RCC 7860 (cell line): ENCODE measurements at regions not wholly inside any gene's neighbourhood (a gene's known extent, or its start where the extent isn't known, plus 50 kb on each side); places are given as distances from the start of the nearest gene placed in this dataset.

ENCODE experiments used
- DNase-seq: peaks from one replicate; pipeline ENCODE4 v3.0.0-alpha.2; 2015; ENCODE audit warnings: low spot score
- FAIRE-seq: peaks from 2 replicates; lab custom pipeline; 2012; peaks lifted over from hg19 to GRCh38; lab: Jason Lieb, UNC

DNA sequence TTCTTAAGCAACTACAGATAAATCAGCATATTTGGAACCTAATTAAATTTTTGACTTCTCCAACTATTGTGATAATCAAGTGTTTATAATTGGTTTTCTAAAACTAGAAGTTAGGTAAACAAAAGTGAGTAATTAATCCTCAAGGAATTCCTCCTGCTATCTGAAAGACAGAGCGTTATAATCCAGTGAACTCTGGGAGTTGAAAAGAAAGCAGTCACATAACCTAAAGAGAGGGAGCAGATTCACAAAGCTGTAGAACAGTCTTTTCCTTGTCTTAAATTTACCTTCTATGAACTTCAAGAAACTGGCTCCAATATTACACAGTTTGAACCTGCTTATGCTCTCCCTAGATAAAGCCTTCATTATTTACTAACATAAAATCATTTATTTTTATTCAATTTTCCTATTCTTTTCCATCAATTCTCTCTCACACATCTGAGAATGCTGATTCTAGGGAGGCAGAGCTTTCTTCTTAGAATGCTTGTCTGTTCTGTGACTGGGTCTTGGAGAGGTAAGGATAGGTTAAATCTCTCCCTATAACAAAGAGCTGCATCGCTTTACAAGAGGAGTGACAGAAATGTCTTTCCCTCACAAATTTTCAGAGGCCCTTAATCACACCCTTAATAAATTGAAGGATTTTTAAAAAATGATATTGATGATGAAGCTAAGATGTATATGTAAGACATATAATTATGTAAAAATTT is 132.8 kb downstream of the TUSC7 start:
- DNase-seq = no peak
- no peak for FAIRE-seq

DNA sequence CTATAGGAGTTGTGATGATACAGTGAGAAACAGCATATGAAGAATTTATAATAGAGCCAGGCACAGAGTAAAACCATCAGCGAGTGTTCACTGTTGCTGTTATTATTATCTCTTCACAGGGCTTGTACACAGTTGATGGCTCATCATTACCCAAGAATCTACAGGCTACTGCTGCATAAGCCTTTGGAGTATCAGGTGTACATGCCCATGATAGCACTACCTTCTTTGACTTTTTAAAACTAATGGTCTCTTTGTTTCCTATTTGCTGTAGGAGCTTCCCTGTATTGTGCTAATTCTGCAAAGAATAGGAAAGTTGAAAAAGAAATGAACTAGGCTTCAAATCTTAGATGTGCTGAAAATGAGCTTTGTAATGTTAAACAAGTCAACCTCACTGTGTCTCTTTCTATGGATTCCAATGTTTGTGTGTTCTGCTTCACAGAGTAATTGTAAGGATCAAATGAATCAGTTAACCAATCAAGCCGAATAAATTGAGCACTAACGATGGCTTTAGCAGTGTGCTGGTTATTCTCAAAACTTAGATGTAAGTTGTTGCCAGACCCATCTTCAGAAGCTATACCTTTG is 138.8 kb downstream of the TUSC7 start:
- no peak for FAIRE-seq
- no peak for DNase-seq

DNA sequence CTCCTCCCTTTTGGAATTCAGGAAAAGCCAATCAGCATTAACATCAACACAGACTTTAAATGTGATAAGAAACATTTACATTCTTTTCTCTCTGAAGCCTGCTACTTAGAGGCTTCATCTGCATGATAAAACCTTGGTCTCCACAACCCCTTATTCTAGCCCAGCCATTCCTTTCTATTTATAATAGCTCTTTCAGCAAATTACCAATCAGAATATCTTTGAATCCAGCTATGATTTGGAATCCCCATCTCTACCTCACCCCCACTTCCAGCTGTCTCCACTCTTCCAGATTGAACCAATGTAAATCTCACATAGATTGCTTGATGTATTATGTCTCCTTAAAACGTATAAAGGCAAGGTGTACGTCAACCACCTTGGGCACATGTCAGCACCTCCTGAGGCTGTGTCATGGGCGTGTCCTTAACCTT is 139.7 kb downstream of the TUSC7 start:
- FAIRE-seq = no peak
- no peak for DNase-seq

DNA sequence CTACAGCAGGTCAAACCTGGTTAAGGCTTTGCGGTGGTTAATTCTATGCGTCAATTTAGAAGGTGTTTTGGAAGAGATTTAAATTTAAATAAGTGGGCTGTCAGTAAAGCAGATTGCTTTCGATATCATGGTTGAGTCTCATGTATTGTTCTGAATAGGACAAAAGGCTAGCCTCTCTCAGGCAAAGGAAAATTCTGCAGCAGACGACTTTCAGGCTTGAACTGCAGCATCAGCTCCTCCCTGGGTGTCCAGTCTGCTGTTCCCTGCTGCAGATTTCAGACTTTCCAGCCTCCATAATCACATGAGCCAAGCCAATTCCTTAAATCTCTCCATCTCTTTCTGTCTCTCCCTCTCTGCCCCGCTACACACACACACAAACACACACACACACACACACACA is 143.2 kb downstream of the TUSC7 start:
- no peak for FAIRE-seq
- DNase-seq = no peak

DNA sequence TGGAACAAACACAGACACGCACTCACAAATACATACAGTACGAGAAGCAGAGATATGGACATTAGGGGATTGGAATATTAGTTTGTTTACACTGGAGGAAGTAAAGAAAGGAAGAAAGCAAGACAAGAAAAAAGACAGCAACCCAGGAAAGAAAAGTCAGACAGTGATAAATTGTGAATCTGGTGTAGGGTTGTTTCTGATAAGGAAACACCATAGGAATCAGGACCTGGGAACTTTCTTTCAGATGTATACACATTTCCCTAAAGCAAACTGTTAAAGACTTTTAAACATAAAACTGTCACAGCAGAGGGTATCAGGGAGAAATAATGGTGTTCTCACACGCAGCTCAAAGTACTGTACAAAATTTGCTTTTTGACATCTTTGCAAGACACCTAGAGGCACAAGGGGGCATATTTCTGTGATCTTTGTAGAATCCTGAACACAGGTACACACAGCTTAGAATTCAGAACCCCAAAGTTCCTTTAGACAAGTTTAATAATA is 153.7 kb downstream of the TUSC7 start:
- DNase-seq (no peak), FAIRE-seq (no peak)

DNA sequence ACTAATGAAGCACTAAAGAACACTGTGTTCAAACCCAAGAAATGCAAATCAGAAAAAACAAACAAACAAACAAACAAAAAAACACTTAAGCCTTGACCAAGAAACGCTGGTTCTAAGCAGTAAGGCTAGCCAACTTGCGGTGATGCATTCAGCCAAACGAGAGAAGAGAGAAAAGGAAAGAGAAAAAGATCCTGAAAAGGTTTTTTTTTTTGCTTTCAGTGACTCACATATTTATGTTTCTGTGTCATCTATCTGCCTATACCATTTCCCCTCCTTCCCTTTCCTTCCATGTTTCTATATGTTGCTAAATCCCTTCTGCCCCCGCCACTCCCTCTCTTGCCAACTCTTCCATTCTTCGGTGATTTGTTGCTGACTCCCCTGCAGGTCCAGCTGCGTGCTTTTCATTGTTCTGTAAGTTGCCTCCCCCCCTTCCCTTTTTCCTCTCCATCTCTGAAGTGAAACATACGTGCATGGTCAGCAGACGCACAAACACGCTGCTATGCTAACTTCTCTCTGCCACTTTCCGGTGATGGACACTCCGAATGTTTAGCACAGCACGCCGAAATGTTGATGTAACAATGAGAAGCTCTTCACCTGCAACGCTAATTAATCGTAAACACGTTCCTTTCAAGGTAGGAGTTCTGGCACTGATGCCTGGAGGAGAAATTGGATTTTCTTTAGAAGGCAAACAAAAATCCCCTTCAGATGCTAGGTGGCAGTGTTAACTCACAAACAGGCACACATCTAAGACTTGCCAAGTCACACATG is 154.4 kb downstream of the TUSC7 start:
- no peak for FAIRE-seq

DNA sequence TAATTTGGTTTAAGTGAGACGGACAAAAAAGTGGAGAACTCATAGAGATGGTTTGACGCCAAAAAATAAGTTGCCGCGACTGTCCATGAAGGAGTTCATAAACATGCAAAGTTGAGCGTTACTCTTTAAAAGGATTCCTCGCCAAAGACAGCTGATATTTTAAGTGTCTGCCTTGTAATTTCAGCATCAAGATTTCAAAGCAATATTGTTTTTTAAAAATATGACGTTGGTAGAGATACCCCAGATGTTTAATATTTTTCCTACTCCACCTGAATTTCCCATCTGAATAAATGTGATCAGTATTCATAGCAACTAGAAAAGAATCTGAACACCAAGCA is 155.0 kb downstream of the TUSC7 start:
- FAIRE-seq = no peak

More for the DNA sequence above, 154.4 kb downstream of the TUSC7 start:
- no peak for DNase-seq

DNA sequence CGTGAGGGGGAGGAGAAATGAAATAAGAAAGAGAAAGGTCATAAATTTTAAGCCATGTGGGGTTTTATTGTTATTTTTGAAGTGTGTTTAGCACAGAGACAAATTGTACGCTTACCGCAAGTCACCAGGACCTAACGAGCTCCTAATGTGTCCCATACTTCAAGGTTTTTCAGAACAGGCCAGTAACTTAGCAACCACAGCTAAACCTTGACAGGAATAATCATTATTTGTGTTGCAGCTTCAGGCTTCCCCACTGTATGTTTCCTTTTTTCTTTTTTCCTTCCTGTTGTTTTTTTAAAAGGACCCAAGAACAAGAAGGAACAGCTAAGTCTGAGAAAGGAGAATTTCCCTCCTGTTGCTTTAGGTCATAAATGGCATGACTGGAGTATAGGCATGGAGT is 160.8 kb downstream of the TUSC7 start:
- FAIRE-seq = no peak
- no peak for DNase-seq

More for the DNA sequence above, 155.0 kb downstream of the TUSC7 start:
- no peak for DNase-seq

DNA sequence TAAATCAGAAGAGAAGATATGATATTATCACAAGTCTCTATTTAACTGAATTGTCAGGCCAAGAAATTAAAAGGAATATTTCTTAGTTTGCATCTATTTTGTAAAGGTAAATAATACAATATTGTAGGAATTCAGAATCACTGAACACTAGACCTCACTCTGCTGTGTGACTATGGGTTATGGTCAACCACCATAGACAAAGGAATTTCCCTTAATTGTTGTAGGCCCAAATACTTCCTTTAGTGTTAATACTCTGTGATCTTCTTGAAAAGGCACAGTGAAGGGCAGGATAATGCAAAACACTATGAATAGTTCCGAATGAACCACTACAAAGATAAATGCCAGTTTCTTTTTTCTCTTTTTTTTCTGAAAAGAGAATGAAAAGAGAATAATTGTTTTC is 162.3 kb downstream of the TUSC7 start:
- DNase-seq (no peak), FAIRE-seq (no peak)

DNA sequence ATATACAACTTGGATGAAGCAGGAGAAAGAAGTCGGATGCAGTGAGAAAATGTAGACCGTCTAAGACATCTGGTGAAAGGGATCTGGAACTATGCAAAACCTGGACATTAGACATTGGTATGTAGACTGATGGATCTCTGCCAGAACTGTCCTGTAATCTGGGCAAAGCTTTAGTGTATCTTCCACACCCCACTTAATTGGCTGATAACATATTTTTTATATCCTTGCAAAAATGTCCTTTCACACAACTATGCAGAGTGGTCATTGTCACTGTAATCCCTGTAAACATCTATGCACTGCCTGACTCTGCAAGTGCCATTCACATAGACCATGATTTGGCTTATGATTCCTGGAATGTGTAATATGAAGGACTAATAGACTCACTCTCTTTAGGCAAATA is 163.1 kb downstream of the TUSC7 start:
- DNase-seq (no peak), FAIRE-seq (no peak)

DNA sequence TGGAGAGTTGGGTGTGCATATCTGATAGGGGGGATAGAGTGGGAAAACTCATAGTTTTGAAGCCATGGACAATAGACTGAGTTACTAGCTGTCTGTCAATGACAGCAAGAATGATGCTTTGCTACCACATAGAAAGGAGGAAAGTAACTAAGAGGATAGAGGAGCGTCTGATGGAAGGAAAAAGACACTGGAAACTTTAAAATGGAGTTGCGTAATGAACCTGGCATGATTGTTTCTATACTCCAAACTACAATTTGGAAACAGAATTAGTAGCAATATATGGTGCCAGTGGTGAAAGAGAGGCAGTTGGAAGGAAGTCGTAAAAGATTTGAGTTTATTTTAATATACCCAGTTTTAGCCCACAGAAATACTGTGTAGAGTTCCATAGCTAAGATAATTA is 163.6 kb downstream of the TUSC7 start:
- FAIRE-seq = no peak
- no peak for DNase-seq

DNA sequence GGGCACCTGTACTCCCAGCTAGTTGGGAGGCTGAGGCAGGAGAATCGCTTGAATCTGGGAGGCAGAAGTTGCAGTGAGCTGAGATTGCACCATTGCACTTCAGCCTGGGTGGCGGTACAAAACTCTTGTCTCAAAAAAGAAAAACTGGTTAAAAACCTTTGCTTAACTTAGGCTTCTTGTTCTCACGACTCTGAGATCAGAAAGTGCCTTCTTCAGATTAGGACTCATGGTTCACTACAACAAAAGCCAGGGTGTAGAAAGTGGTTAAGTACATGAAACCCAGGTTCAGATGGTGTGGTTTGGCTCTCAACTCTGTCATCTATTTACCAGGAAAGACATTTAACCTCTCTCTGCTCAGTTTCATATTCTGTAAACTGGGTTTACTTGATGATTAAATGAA is 168.4 kb downstream of the TUSC7 start:
- no peak for DNase-seq
- no peak for FAIRE-seq

DNA sequence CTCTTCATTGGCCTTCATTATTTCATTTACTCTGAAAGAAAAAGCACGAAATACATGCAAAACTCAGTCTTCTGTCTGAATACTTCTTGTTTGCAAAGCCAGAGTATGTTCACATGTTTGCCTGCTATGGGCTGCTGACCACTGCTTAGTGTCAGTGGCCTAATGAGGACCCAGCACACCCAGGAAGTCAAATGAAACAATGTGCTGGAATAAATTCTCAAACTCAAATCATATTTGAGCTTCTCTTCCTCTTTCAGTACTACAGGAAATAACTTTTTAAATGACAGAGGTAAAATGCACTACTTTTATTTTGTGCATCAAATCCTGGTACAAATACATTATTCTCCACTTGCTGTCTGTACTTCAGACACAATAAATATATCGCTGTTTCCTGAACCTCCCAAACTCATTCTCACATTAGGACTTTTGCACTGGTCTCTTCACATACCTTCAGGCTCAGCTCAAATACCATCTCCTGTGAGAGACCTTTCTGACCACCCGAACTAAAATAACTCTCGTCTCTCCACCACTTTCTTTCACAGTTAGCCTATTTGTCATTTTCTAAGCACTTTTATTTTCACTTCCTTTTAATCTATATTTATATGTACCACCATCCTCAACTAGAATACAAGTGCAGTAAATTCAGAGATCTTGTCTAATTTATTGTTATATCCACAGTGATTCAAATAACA is 176.8 kb downstream of the TUSC7 start:
- FAIRE-seq (no peak), DNase-seq (no peak)

DNA sequence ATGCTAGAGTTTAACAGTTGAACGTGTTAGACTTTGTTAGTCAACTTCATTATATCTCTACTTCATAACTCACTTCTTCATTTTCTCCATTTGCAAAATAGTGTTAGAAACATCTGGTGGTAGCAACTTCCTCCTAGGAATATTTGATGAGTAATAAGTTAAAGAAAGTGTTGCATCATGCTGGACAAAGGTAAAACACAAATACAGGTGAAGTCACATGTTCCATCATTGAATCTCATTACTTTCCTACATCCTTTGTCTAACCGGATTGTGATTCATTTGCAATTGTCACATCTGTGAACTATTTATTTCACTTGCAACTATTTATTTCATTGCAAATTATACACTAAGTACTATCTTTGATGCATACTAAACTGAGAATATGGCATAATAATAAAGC is 186.5 kb downstream of the TUSC7 start:
- DNase-seq = no peak
- FAIRE-seq = no peak

DNA sequence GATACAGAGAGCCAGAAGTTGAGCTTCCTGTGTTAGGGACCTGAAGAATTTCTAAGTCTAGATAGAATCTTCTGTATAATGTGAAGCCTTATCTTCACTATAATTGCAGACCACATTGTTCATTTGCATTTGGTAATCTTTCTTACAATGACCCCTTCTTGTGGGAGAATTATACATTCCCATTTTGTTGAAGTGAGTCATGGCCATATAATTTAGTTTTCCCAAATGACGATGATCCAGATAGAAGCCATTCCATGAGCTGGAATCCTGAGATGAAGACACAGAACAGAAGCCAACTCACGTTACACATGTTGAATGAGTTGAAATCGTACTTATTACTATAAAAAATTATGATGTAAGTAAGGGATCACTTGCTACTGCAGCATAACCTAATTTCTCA is 187.8 kb downstream of the TUSC7 start:
- no peak for FAIRE-seq
- DNase-seq = no peak

DNA sequence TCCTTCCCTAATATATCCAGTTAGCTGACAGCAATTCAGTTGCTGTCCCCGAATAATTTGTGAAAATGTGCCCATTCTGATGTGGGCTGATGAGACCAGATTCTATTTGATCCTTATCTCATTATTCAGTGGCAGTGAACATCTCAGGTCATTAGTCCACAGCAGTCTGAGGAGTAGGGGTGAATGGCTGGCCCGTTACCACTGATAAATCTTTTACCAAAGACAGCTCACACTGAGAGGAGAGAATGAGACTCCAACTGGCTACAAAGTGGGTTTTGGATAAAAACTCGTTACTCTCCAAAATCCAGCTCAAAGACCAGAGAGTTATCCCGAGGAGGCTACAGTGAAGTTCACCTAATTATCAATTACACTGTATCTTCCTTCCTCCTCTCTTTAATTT is 189.7 kb downstream of the TUSC7 start:
- no peak for FAIRE-seq
- no peak for DNase-seq

DNA sequence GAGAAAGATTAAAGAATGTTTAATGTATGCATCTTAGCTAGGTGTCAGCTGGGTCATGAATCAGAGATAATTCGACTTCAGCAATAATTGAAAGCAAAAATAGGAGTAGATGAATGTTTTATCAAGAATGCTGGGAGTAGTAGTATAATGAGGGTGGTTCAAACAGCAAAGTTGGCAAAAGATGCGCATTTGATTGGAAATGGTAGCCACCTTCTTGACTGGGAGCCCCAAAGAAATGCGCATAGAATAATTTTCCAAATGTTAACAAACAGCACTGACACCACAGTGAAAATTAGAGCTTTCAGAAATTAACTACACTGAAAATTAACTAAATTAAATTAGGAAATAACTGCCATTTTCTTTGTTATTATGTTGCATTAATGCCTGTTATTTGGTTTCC is 195.8 kb downstream of the TUSC7 start:
- DNase-seq (no peak), FAIRE-seq (no peak)

DNA sequence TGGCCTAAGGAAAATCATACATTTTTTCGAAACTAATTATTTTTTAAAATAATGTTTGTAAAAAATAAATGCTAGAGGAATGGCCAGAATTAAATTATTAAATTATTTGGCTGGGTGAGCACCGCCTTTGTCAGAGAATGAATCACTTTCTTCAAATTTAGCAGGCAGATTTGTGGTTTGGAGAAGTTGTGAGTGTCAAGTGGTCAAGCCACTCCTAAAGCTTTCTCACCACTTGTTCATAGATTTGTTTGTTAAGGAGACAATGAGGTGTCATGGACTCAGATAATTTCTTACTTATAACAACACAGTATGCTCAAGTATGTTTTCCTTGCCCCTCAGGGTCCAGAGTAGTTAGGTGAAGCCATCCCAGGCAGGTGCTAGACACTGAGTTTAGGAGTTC is 196.2 kb downstream of the TUSC7 start:
- no peak for FAIRE-seq
- no peak for DNase-seq

DNA sequence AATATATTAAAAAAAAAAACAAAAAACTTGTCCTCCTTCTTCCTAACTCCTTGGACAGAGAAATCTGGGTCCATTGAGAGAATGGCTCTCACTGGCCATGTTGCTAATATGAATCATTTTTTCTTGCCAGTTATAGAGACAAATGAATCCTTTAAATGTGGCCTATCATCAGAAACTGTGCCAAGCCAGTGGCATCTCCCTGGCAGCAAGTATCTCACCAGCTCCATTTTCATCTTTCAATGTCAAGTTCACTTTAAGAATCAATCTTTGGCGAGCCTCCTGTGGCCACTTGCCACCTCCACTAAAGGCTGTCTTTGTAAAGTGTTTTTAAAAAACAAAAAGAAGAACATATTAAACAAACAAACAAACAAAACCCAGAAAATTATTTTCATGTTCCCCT is 202.5 kb downstream of the TUSC7 start:
- FAIRE-seq = no peak
- DNase-seq = no peak

DNA sequence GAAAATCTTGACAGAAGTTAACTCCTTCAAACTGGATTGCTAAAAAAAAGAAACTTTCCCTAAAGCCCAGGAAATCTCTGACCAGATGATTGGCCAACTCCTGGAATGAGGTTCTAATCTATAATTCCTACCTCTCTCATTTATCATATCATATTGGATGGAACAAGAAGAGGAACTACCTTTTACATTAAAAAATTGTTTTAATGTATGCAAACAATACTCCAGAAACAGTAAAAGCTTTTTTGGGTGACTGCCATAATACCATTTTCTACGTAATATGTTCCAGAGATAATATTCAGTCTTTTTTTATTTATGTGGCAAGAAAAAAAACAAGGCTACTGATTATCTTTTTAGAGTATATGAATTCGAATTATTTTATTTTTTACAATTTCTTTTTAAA is 204.4 kb downstream of the TUSC7 start:
- FAIRE-seq (no peak), DNase-seq (no peak)

DNA sequence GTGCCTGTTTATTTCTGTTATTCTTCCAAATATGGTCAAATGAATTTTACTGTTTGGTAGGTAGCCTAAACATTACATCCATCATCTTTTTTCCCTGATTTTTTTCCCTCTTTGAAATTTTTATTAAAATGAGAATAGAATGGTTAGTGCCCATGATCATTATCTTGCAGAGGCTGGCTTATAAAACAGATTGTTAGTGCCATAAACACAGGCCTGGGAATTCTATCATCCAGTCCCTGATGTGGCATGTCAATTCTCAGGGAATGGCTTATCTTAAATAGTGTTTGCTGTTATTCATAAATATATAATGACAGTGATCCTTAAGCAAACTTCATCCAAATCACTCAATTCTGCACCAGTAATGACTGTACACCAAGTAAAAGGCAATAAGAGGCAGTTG is 207.3 kb downstream of the TUSC7 start:
- DNase-seq = no peak
- FAIRE-seq = no peak
